Fibroblast of the conjunctiva (primary cell): ENCODE measurements at regions not wholly inside any gene's neighbourhood (a gene's known extent, or its start where the extent isn't known, plus 50 kb on each side); places are given as distances from the start of the nearest gene placed in this dataset.

Experiments used
- DNase-seq: peaks from one replicate; pipeline ENCODE4 v3.0.0-alpha.2; 2010; ENCODE audit warnings: low read depth

- no peak for DNase-seq
Observed at GRCh38 chr10:131635564-131636015, 265.2 kb upstream of the PPP2R2D start.

GRCh38 chr10:131636116-131636515 is 264.7 kb upstream of the PPP2R2D start:
- no peak for DNase-seq

- no peak for DNase-seq
Observed at GRCh38 chr10:131636841-131637724, 263.7 kb upstream of the PPP2R2D start.

- DNase-seq = no peak
Observed at GRCh38 chr10:131638049-131638879, 262.5 kb upstream of the PPP2R2D start.

GRCh38 chr10:131638880-131639278 is 261.9 kb upstream of the PPP2R2D start:
- no peak for DNase-seq

GRCh38 chr10:131640045-131640644 is 260.7 kb upstream of the PPP2R2D start:
- DNase-seq = no peak

- no peak for DNase-seq
Observed at GRCh38 chr10:131641231-131641630, 259.6 kb upstream of the PPP2R2D start.

GRCh38 chr10:131641898-131642297 is 258.9 kb upstream of the PPP2R2D start:
- DNase-seq = no peak

- no peak for DNase-seq
Observed at GRCh38 chr10:131642966-131643365, 257.8 kb upstream of the PPP2R2D start.

- no peak for DNase-seq
Observed at GRCh38 chr10:131644289-131644688, 256.5 kb upstream of the PPP2R2D start.

GRCh38 chr10:131644864-131645658 is 255.7 kb upstream of the PPP2R2D start:
- DNase-seq = no peak

- DNase-seq = no peak
Observed at GRCh38 chr10:131645756-131646155, 255.1 kb upstream of the PPP2R2D start.

GRCh38 chr10:131646551-131647525 is 254.0 kb upstream of the PPP2R2D start:
- DNase-seq = no peak

GRCh38 chr10:131647789-131648188 is 253.0 kb upstream of the PPP2R2D start:
- DNase-seq = no peak

- no peak for DNase-seq
Observed at GRCh38 chr10:131648386-131649020, 252.3 kb upstream of the PPP2R2D start.

GRCh38 chr10:131649617-131650016 is 251.2 kb upstream of the PPP2R2D start:
- no peak for DNase-seq

GRCh38 chr10:131650169-131650705 is 250.6 kb upstream of the PPP2R2D start:
- DNase-seq = no peak

GRCh38 chr10:131650771-131651673 is 249.8 kb upstream of the PPP2R2D start:
- no peak for DNase-seq
